Tibial nerve (tissue), 4 donors: ENCODE measurements at regions not wholly inside any gene's neighbourhood (a gene's known extent, or its start where the extent isn't known, plus 50 kb on each side); places are given as distances from the start of the nearest gene placed in this dataset.

Source experiments
- DNase-seq, 2 donors: peaks; one replicate each; pipeline ENCODE4 v3.0.0-alpha.2; 2019; ENCODE audit warnings: low spot score in 2 of 2
- H3K27ac ChIP-seq, 4 donors: fragments of 200-600 bp; sonication (generic) in 3 of 4; one replicate each; pipeline ENCODE4 v1.5.1; 2017 to 2019; ENCODE audit warnings: mild to moderate bottlenecking in 1 of 4
- H3K27me3 ChIP-seq, 2 donors: fragments of 200-600 bp; sonication (generic) in 1 of 2; one replicate each; pipeline versions ENCODE4 v1.5.1 to v1.6.0; 2017 to 2019
- H3K36me3 ChIP-seq, 3 donors: fragments of 200-600 bp; sonication (generic); one replicate each; pipeline ENCODE4 v1.5.1; 2018 to 2019
- H3K4me1 ChIP-seq, 4 donors: fragments of 200-600 bp; sonication (generic) in 3 of 4; one replicate each; pipeline ENCODE4 v1.5.1; 2017 to 2019
- H3K4me3 ChIP-seq, 4 donors: fragments of 200-600 bp; sonication (generic) in 3 of 4; one replicate each; pipeline ENCODE4 v1.5.1; 2017 to 2019; ENCODE audit warnings: mild to moderate bottlenecking in 1 of 4, moderate library complexity in 1 of 4
- H3K9me3 ChIP-seq, 4 donors: fragments of 200-600 bp; sonication (generic) in 3 of 4; one replicate each; pipeline ENCODE4 v1.5.1; 2017 to 2019
- EP300 ChIP-seq, 2 donors: sonication (generic); formaldehyde crosslinking; IDR thresholded peaks; one replicate each; pipeline ENCODE4 v1.6.1; 2017; ENCODE audit warnings: antibody characterized with exemption in 2 of 2, mild to moderate bottlenecking in 1 of 2
- POLR2A ChIP-seq, 2 donors: fragments of 450-650 bp; IDR thresholded peaks; one replicate each; pipeline ENCODE4 v1.6.1; 2017; ENCODE audit warnings: antibody characterized with exemption in 2 of 2, mild to moderate bottlenecking in 2 of 2, moderate library complexity in 2 of 2
- WGBS, 2 donors: methylation state at CpG; one replicate each; pipeline ENCODE4 v1.1.5; 2018; 5-methylcytosine and 5-hydroxymethylcytosine counted together
- TF ChIP-seq, protein P1 (sequence below), 5 experiments: fragments of 200-600 bp in 3 of 5; fragments of 450-650 bp in 2 of 5; sonication (generic) in 3 of 5; IDR thresholded peaks; one replicate each; pipeline ENCODE4 v1.5.1; 2016 to 2019; ENCODE audit warnings: antibody characterized with exemption in 5 of 5, mild to moderate bottlenecking in 3 of 5, moderate library complexity in 2 of 5

DNA sequence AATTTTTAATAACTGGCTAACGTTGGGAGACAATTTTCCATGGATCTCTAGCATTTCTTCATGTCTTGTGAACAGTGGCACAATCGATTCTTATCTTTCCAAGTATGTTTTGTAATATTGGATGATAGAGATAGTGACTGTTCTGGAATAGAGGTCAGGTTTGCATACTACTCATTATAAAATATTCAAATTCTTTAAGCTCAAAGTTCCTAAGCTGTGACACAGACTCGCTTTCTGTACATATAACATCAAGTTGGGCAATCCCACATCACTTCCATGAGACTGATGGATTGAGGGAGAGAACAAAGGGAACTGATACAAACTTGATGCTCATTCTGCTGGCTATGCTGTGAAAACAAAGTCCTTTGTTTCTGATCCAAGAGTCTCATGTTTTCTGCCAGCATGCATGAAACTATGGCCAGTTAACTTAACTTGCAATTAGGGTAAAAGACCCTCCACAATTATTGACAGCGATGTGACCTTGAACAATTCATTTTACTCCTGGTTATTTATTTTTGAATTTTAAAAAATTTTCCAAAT is 392.4 kb downstream of the TTLL7 start:
- H3K4me3 ChIP-seq: no peak overlapping the region
- TF ChIP-seq POLR2A (IDR thresholded peaks at IDR 0.05) (no peak), EP300 (IDR thresholded peaks at IDR 0.05) (no peak)
- TF ChIP-seq, protein P1, sequence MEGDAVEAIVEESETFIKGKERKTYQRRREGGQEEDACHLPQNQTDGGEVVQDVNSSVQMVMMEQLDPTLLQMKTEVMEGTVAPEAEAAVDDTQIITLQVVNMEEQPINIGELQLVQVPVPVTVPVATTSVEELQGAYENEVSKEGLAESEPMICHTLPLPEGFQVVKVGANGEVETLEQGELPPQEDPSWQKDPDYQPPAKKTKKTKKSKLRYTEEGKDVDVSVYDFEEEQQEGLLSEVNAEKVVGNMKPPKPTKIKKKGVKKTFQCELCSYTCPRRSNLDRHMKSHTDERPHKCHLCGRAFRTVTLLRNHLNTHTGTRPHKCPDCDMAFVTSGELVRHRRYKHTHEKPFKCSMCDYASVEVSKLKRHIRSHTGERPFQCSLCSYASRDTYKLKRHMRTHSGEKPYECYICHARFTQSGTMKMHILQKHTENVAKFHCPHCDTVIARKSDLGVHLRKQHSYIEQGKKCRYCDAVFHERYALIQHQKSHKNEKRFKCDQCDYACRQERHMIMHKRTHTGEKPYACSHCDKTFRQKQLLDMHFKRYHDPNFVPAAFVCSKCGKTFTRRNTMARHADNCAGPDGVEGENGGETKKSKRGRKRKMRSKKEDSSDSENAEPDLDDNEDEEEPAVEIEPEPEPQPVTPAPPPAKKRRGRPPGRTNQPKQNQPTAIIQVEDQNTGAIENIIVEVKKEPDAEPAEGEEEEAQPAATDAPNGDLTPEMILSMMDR (IDR thresholded peaks at IDR 0.05): no peak
- no peaks in the 10 kb centered on the region for H3K4me1 ChIP-seq
- H3K9me3 ChIP-seq: peaks cover 0 to 7% (median 3%) of the 10 kb centered on the region in 4 donors
- H3K27ac ChIP-seq: no peak overlapping the region
- no peak for DNase-seq
- no peaks in the 10 kb centered on the region for H3K27me3 ChIP-seq
- 87 to 88% methylated on average over 4 of the region's 4 CpGs for WGBS, 2 donors
- no peaks in the 10 kb centered on the region for H3K36me3 ChIP-seq

DNA sequence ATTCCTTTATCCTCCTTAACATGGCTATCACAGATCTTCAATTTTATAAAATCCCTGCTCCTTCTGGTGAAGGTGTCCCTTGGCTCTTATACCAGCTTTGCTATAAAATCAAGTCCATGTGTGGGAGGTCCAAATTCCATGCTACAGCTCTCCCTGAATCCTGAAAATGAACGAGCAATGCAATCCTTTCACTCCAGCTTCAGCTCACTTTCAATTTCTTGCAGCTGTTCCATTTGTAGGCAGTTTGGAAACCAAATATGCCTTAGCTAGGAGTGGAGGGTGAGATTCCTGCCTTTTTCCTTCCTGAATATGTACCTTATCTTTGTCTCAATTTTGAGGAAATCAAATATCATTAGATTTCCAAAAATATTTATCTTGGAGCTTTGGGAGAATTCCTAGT is 402.6 kb downstream of the TTLL7 start:
- H3K4me3 ChIP-seq: no peak overlapping the region
- no peaks in the 10 kb centered on the region for H3K27me3 ChIP-seq
- peaks cover 0 to 4% (median 0%) of the 10 kb centered on the region in 4 donors for H3K4me1 ChIP-seq
- peaks cover 0 to 6% (median 0%) of the 10 kb centered on the region in 4 donors for H3K9me3 ChIP-seq
- TF ChIP-seq POLR2A (IDR thresholded peaks at IDR 0.05): no peak
- TF ChIP-seq, protein P1 (IDR thresholded peaks at IDR 0.05): no peak
- TF ChIP-seq EP300 (IDR thresholded peaks at IDR 0.05): no peak
- WGBS, 2 donors: 38 to 51% methylated on average over 1 of the region's 1 CpG
- no peaks in the 10 kb centered on the region for H3K36me3 ChIP-seq
- no peak for DNase-seq
- no peak overlapping the region for H3K27ac ChIP-seq

DNA sequence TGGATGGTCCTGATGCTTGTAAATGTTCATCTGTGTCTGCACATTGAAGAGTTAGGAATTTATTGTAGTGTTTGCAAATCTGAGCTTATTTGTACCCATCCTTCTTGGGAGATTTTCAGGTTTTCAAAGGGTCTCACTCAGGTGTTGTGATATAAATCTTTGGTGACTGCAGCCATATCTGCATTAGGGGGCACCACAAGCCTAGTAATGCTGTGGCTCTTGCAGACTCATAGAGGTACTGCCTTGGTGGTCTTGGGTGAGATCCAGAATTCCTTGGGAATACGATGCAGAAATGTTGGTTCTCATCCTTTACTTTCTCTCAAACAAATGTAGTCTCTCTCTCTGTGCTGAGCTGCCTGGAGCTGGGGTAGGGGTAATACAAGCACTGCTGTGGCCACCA is 405.9 kb downstream of the TTLL7 start:
- Histone ChIP-seq H3K36me3 (no peaks in the 10 kb centered on the region), H3K27me3 (no peaks in the 10 kb centered on the region), H3K4me3 (no peak overlapping the region), H3K9me3 (no peaks in the 10 kb centered on the region), H3K27ac (no peak overlapping the region), H3K4me1 (peaks cover 0 to 4% (median 0%) of the 10 kb centered on the region in 4 donors)
- TF ChIP-seq EP300 (IDR thresholded peaks at IDR 0.05) (no peak), POLR2A (IDR thresholded peaks at IDR 0.05) (no peak)
- TF ChIP-seq, protein P1 (IDR thresholded peaks at IDR 0.05): no peak
- 59 to 70% methylated on average over 1 of the region's 1 CpG for WGBS, 2 donors
- DNase-seq: no peak

DNA sequence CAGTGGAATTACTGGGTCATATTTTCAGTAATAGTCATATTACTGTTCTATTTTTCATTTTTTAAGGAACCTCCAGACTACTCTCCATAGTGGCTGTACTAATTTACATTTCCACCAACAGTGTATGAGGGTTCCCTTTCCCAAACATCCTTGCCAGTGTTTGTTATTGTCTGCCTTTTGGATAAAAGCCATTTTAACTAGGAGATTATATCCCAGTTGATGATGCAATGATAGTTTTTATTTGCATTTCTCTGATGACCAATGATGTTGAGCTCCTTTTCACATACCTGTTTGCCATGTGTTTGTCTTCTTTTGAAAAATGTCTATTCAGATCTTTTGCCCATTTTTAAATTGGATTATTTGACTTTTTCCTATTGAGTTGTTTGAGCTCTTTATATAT is 410.8 kb downstream of the TTLL7 start:
- TF ChIP-seq POLR2A (IDR thresholded peaks at IDR 0.05) (no peak), EP300 (IDR thresholded peaks at IDR 0.05) (no peak)
- TF ChIP-seq, protein P1 (IDR thresholded peaks at IDR 0.05): no peak
- no peak overlapping the region for H3K27ac ChIP-seq
- DNase-seq: no peak
- H3K4me1 ChIP-seq: no peaks in the 10 kb centered on the region
- H3K27me3 ChIP-seq: no peaks in the 10 kb centered on the region
- H3K9me3 ChIP-seq: no peaks in the 10 kb centered on the region
- no peaks in the 10 kb centered on the region for H3K36me3 ChIP-seq
- H3K4me3 ChIP-seq: no peak overlapping the region

DNA sequence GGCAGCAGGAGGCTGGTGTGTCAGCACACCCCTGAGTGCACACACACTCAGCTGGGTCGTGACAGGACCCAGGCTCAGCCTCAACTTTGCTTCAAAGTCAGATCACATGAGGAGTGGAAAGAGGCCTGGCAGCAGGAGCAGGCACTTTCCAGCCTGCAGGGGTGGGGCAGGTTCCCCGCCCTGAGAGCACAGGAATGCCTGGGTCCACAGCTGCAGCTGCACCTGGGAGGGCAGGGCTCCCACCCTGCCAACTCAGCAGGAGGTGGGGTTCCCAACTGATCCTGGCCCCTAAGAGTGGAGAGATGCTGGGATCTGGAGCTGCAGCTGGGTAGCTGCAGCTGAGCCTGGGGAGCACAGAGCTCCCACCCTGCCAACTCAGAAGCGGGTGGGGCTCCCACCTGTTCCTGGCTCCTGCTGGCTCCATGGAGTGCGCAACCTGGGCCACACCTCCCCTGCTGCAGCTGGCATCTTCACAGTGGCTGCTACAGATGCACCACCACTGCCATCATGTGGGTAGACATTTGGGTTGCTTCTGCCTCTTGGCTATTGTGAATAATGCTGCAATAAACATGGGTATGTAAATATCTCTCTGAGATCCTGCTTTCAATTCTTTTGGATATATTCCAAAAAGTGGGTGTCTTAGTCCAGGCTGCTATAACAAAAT is 415.4 kb downstream of the TTLL7 start:
- whole genome bisulfite sequencing, 2 donors: 79% methylated on average over 2 to 4 of the region's 4 CpGs
- TF ChIP-seq EP300 (IDR thresholded peaks at IDR 0.05) (no peak), POLR2A (IDR thresholded peaks at IDR 0.05) (no peak)
- TF ChIP-seq, protein P1 (IDR thresholded peaks at IDR 0.05): peak in 1 of 5 experiments; percentile 6
- no peaks in the 10 kb centered on the region for H3K36me3 ChIP-seq
- H3K4me3 ChIP-seq: no peak overlapping the region
- no peaks in the 10 kb centered on the region for H3K27me3 ChIP-seq
- no peaks in the 10 kb centered on the region for H3K4me1 ChIP-seq
- DNase-seq: no peak
- H3K27ac ChIP-seq: no peak overlapping the region
- H3K9me3 ChIP-seq: peaks cover 0 to 4% (median 0%) of the 10 kb centered on the region in 4 donors
